ENCODE measurements at regions not wholly inside any gene's neighbourhood (a gene's known extent, or its start where the extent isn't known, plus 50 kb on each side); places are given as distances from the start of the nearest gene placed in this dataset.
"Not testable (repeated sequence)": the region's sequence is repeated elsewhere in the genome, so short reads cannot be mapped to it uniquely, and the experiment has no call there.

GRCh38 chr7:119861385-119861784 lies 411.6 kb upstream of the KCND2 start:
- no peaks in the 10 kb centered on the region for H3K36me3 ChIP-seq (ENCODE audit: control insufficient read depth, low read length)
- H3K27ac ChIP-seq (ENCODE audit: low read depth, low read length): no peak overlapping the region
- no peaks in the 10 kb centered on the region for H3K79me2 ChIP-seq (ENCODE audit: control insufficient read depth, low read length)
- H3K9me3 ChIP-seq (ENCODE audit: control insufficient read depth, insufficient read depth, low read length): no peaks in the 10 kb centered on the region
- no peaks in the 10 kb centered on the region for H3K9me2 ChIP-seq (replicated peaks; ENCODE audit: control insufficient read depth, low read length)
- H3K4me3 ChIP-seq (ENCODE audit: low read length): no peak overlapping the region
- no peaks in the 10 kb centered on the region for H3F3A ChIP-seq (ENCODE audit: control insufficient read depth, insufficient read depth)
- no peak overlapping the region for H3K4me2 ChIP-seq (ENCODE audit: low read length)
- no peaks in the 10 kb centered on the region for H4K20me1 ChIP-seq (ENCODE audit: control insufficient read depth, insufficient read depth, low read depth, low read length)
- TF ChIP-seq CTCF (IDR thresholded peaks at IDR 0.05; ENCODE audit: low read depth, low read length, poor library complexity, severe bottlenecking): no peak
- TF ChIP-seq EZH2phosphoT487 (IDR thresholded peaks at IDR 0.05; ENCODE audit: borderline replicate concordance, low read length): no peak
- no peaks in the 10 kb centered on the region for H3K4me1 ChIP-seq (ENCODE audit: control insufficient read depth, low read length)
- H3K27me3 ChIP-seq (ENCODE audit: control insufficient read depth, low read length): no peaks in the 10 kb centered on the region

- Histone ChIP-seq H3K79me2 (ENCODE audit: control insufficient read depth, low read length) (no peaks in the 10 kb centered on the region), H4K20me1 (ENCODE audit: control insufficient read depth, insufficient read depth, low read depth, low read length) (no peaks in the 10 kb centered on the region), H3F3A (ENCODE audit: control insufficient read depth, insufficient read depth) (no peaks in the 10 kb centered on the region), H3K9me3 (ENCODE audit: control insufficient read depth, insufficient read depth, low read length) (no peaks in the 10 kb centered on the region), H3K4me3 (ENCODE audit: low read length) (no peak overlapping the region), H3K27me3 (ENCODE audit: control insufficient read depth, low read length) (no peaks in the 10 kb centered on the region), H3K9me2 (replicated peaks; ENCODE audit: control insufficient read depth, low read length) (no peaks in the 10 kb centered on the region), H3K4me1 (ENCODE audit: control insufficient read depth, low read length) (no peaks in the 10 kb centered on the region), H3K4me2 (ENCODE audit: low read length) (no peak overlapping the region), H3K36me3 (ENCODE audit: control insufficient read depth, low read length) (no peaks in the 10 kb centered on the region), H3K27ac (ENCODE audit: low read depth, low read length) (no peak overlapping the region)
- TF ChIP-seq CTCF (IDR thresholded peaks at IDR 0.05; ENCODE audit: low read depth, low read length, poor library complexity, severe bottlenecking): no peak
- no peak for TF ChIP-seq EZH2phosphoT487 (IDR thresholded peaks at IDR 0.05; ENCODE audit: borderline replicate concordance, low read length)
Measured at GRCh38 chr7:119868387-119868786, 404.6 kb upstream of the KCND2 start.

- no peaks in the 10 kb centered on the region for H3K4me1 ChIP-seq (ENCODE audit: control insufficient read depth, low read length)
- TF ChIP-seq EZH2phosphoT487 (IDR thresholded peaks at IDR 0.05; ENCODE audit: borderline replicate concordance, low read length) (no peak), CTCF (IDR thresholded peaks at IDR 0.05; ENCODE audit: low read depth, low read length, poor library complexity, severe bottlenecking) (no peak)
- no peaks in the 10 kb centered on the region for H3K36me3 ChIP-seq (ENCODE audit: control insufficient read depth, low read length)
- H3K79me2 ChIP-seq (ENCODE audit: control insufficient read depth, low read length): no peaks in the 10 kb centered on the region
- no peaks in the 10 kb centered on the region for H3F3A ChIP-seq (ENCODE audit: control insufficient read depth, insufficient read depth)
- H3K9me3 ChIP-seq (ENCODE audit: control insufficient read depth, insufficient read depth, low read length): no peaks in the 10 kb centered on the region
- no peak overlapping the region for H3K27ac ChIP-seq (ENCODE audit: low read depth, low read length)
- H3K27me3 ChIP-seq (ENCODE audit: control insufficient read depth, low read length): no peaks in the 10 kb centered on the region
- no peak overlapping the region for H3K4me3 ChIP-seq (ENCODE audit: low read length)
- H3K4me2 ChIP-seq (ENCODE audit: low read length): no peak overlapping the region
- H3K9me2 ChIP-seq (replicated peaks; ENCODE audit: control insufficient read depth, low read length): no peaks in the 10 kb centered on the region
- no peaks in the 10 kb centered on the region for H4K20me1 ChIP-seq (ENCODE audit: control insufficient read depth, insufficient read depth, low read depth, low read length)
Measured at GRCh38 chr7:119879835-119880234, 393.1 kb upstream of the KCND2 start.

GRCh38 chr7:119886007-119886406 lies 387.0 kb upstream of the KCND2 start:
- H3K4me2 ChIP-seq (ENCODE audit: low read length): no peak overlapping the region

GRCh38 chr7:119886525-119886924 lies 386.4 kb upstream of the KCND2 start:
- not testable (repeated sequence) for H3K36me3 ChIP-seq (ENCODE audit: control insufficient read depth, low read length); H4K20me1 ChIP-seq (ENCODE audit: control insufficient read depth, insufficient read depth, low read depth, low read length); H3F3A ChIP-seq (ENCODE audit: control insufficient read depth, insufficient read depth); H3K4me2 ChIP-seq (ENCODE audit: low read length); H3K9me2 ChIP-seq (replicated peaks; ENCODE audit: control insufficient read depth, low read length); H3K27me3 ChIP-seq (ENCODE audit: control insufficient read depth, low read length); H3K27ac ChIP-seq (ENCODE audit: low read depth, low read length); H3K4me3 ChIP-seq (ENCODE audit: low read length); H3K9me3 ChIP-seq (ENCODE audit: control insufficient read depth, insufficient read depth, low read length); H3K4me1 ChIP-seq (ENCODE audit: control insufficient read depth, low read length); H3K79me2 ChIP-seq (ENCODE audit: control insufficient read depth, low read length)

More at GRCh38 chr7:119886007-119886406, 387.0 kb upstream of the KCND2 start:
- TF ChIP-seq CTCF (IDR thresholded peaks at IDR 0.05; ENCODE audit: low read depth, low read length, poor library complexity, severe bottlenecking): no peak
- Histone ChIP-seq H3F3A (ENCODE audit: control insufficient read depth, insufficient read depth) (no peaks in the 10 kb centered on the region), H3K27me3 (ENCODE audit: control insufficient read depth, low read length) (no peaks in the 10 kb centered on the region), H4K20me1 (ENCODE audit: control insufficient read depth, insufficient read depth, low read depth, low read length) (no peaks in the 10 kb centered on the region), H3K9me2 (replicated peaks; ENCODE audit: control insufficient read depth, low read length) (no peaks in the 10 kb centered on the region), H3K4me3 (ENCODE audit: low read length) (no peak overlapping the region), H3K27ac (ENCODE audit: low read depth, low read length) (no peak overlapping the region), H3K4me1 (ENCODE audit: control insufficient read depth, low read length) (no peaks in the 10 kb centered on the region), H3K36me3 (ENCODE audit: control insufficient read depth, low read length) (no peaks in the 10 kb centered on the region), H3K79me2 (ENCODE audit: control insufficient read depth, low read length) (no peaks in the 10 kb centered on the region), H3K9me3 (ENCODE audit: control insufficient read depth, insufficient read depth, low read length) (no peaks in the 10 kb centered on the region)

All from DOHH2 (cell line).